ENCODE measurements at regions not wholly inside any gene's neighbourhood (a gene's known extent, or its start where the extent isn't known, plus 50 kb on each side); places are given as distances from the start of the nearest gene placed in this dataset.

- no peaks in the 10 kb centered on the region for H3K36me3 ChIP-seq (ENCODE audit: low read depth)
- H3K9me3 ChIP-seq (ENCODE audit: low read depth): no peaks in the 10 kb centered on the region
- no peak overlapping the region for H3K4me2 ChIP-seq (ENCODE audit: unreplicated experiment)
- no peak overlapping the region for H3K4me3 ChIP-seq
- WGBS, 2 experiments (ENCODE audit: low coverage in 1 of 2, low lambda C conversion rate in 2 of 2, missing lambda C conversion rate in 2 of 2): 80% methylated on average over 4 of the region's 4 CpGs
- H3F3A ChIP-seq (ENCODE audit: insufficient read depth): no peaks in the 10 kb centered on the region
- TF ChIP-seq EZH2 (IDR thresholded peaks at IDR 0.05; ENCODE audit: insufficient read depth, poor library complexity, severe bottlenecking) (no peak), EZH2phosphoT487 (IDR thresholded peaks at IDR 0.05; ENCODE audit: insufficient read depth, low read depth) (no peak)
- H2AFZ ChIP-seq: no peak overlapping the region
- peaks cover 11% of the 10 kb centered on the region for H3K4me1 ChIP-seq (ENCODE audit: insufficient read depth)
- in situ Hi-C loops (cut with MboI): no loop called here
- H3K9me2 ChIP-seq (ENCODE audit: insufficient read depth): no peaks in the 10 kb centered on the region
- no peak for DNase-seq
- H3K27me3 ChIP-seq (replicated peaks; ENCODE audit: insufficient read depth): peaks cover 13% of the 10 kb centered on the region
- no peak overlapping the region for H3K27ac ChIP-seq
- H4K20me1 ChIP-seq (ENCODE audit: insufficient read depth): no peaks in the 10 kb centered on the region
- no peak overlapping the region for H3K9ac ChIP-seq
- no peaks in the 10 kb centered on the region for H3K79me2 ChIP-seq (ENCODE audit: insufficient read depth)
These were observed 216.1 kb downstream of the HAUS1 start for GRCh38 chr18:46320297-46320696.

- DNase-seq: peak; percentile 70
- Histone ChIP-seq H4K20me1 (ENCODE audit: insufficient read depth) (no peaks in the 10 kb centered on the region), H3K79me2 (ENCODE audit: insufficient read depth) (no peaks in the 10 kb centered on the region), H3K4me3 (no peak overlapping the region), H3K9ac (no peak overlapping the region), H3K4me2 (ENCODE audit: unreplicated experiment) (peak overlapping the region; percentile 42), H3K27ac (no peak overlapping the region), H3K4me1 (ENCODE audit: insufficient read depth) (peaks cover 11% of the 10 kb centered on the region), H3K36me3 (ENCODE audit: low read depth) (no peaks in the 10 kb centered on the region), H3K9me3 (ENCODE audit: low read depth) (no peaks in the 10 kb centered on the region), H3K27me3 (replicated peaks; ENCODE audit: insufficient read depth) (peaks cover 13% of the 10 kb centered on the region), H3K9me2 (ENCODE audit: insufficient read depth) (no peaks in the 10 kb centered on the region), H2AFZ (peak overlapping the region; percentile 6; the same call in 1 of the 2 replicates), H3F3A (ENCODE audit: insufficient read depth) (no peaks in the 10 kb centered on the region)
- TF ChIP-seq EZH2phosphoT487 (IDR thresholded peaks at IDR 0.05; ENCODE audit: insufficient read depth, low read depth): no peak
- no peak for TF ChIP-seq EZH2 (IDR thresholded peaks at IDR 0.05; ENCODE audit: insufficient read depth, poor library complexity, severe bottlenecking)
- in situ Hi-C loops (cut with MboI): no loop called here
- WGBS, 2 experiments (ENCODE audit: low coverage in 1 of 2, low lambda C conversion rate in 2 of 2, missing lambda C conversion rate in 2 of 2): 59 to 64% methylated on average over 3 of the region's 3 CpGs
These were observed 216.9 kb downstream of the HAUS1 start for GRCh38 chr18:46320928-46321711.

- in situ Hi-C loops (cut with MboI): no loop called here
- no peak overlapping the region for H3K9ac ChIP-seq
- no peaks in the 10 kb centered on the region for H3K9me3 ChIP-seq (ENCODE audit: low read depth)
- no peak for DNase-seq
- WGBS, 2 experiments (ENCODE audit: low coverage in 1 of 2, low lambda C conversion rate in 2 of 2, missing lambda C conversion rate in 2 of 2): 74 to 76% methylated on average over 5 of the region's 5 CpGs
- peaks cover 6% of the 10 kb centered on the region; the same call in 1 of the 2 replicates for H3K27me3 ChIP-seq (replicated peaks; ENCODE audit: insufficient read depth)
- no peak overlapping the region for H3K4me2 ChIP-seq (ENCODE audit: unreplicated experiment)
- no peak overlapping the region for H3K4me3 ChIP-seq
- H2AFZ ChIP-seq: no peak overlapping the region
- H3F3A ChIP-seq (ENCODE audit: insufficient read depth): no peaks in the 10 kb centered on the region
- H3K36me3 ChIP-seq (ENCODE audit: low read depth): no peaks in the 10 kb centered on the region
- H4K20me1 ChIP-seq (ENCODE audit: insufficient read depth): no peaks in the 10 kb centered on the region
- H3K9me2 ChIP-seq (ENCODE audit: insufficient read depth): no peaks in the 10 kb centered on the region
- H3K79me2 ChIP-seq (ENCODE audit: insufficient read depth): no peaks in the 10 kb centered on the region
- H3K4me1 ChIP-seq (ENCODE audit: insufficient read depth): peaks cover 11% of the 10 kb centered on the region
- no peak for TF ChIP-seq EZH2 (IDR thresholded peaks at IDR 0.05; ENCODE audit: insufficient read depth, poor library complexity, severe bottlenecking)
- no peak for TF ChIP-seq EZH2phosphoT487 (IDR thresholded peaks at IDR 0.05; ENCODE audit: insufficient read depth, low read depth)
- no peak overlapping the region for H3K27ac ChIP-seq
These were observed 217.8 kb downstream of the HAUS1 start for GRCh38 chr18:46321955-46322354.

- H3K4me2 ChIP-seq (ENCODE audit: unreplicated experiment): no peak overlapping the region
- H2AFZ ChIP-seq: no peak overlapping the region
- in situ Hi-C loops (cut with MboI): no loop called here
- H3K9me2 ChIP-seq (ENCODE audit: insufficient read depth): no peaks in the 10 kb centered on the region
- TF ChIP-seq EZH2phosphoT487 (IDR thresholded peaks at IDR 0.05; ENCODE audit: insufficient read depth, low read depth): no peak
- TF ChIP-seq EZH2 (IDR thresholded peaks at IDR 0.05; ENCODE audit: insufficient read depth, poor library complexity, severe bottlenecking): no peak
- peaks cover 11% of the 10 kb centered on the region for H3K4me1 ChIP-seq (ENCODE audit: insufficient read depth)
- no peak overlapping the region for H3K9ac ChIP-seq
- H3F3A ChIP-seq (ENCODE audit: insufficient read depth): no peaks in the 10 kb centered on the region
- peaks cover 2% of the 10 kb centered on the region; the same call in 1 of the 2 replicates for H3K27me3 ChIP-seq (replicated peaks; ENCODE audit: insufficient read depth)
- H3K9me3 ChIP-seq (ENCODE audit: low read depth): no peaks in the 10 kb centered on the region
- no peaks in the 10 kb centered on the region for H3K36me3 ChIP-seq (ENCODE audit: low read depth)
- H3K27ac ChIP-seq: no peak overlapping the region
- no peak for DNase-seq
- no peaks in the 10 kb centered on the region for H3K79me2 ChIP-seq (ENCODE audit: insufficient read depth)
- 50 to 54% methylated on average over 13 of the region's 13 CpGs for WGBS, 2 experiments (ENCODE audit: low coverage in 1 of 2, low lambda C conversion rate in 2 of 2, missing lambda C conversion rate in 2 of 2)
- H4K20me1 ChIP-seq (ENCODE audit: insufficient read depth): no peaks in the 10 kb centered on the region
- H3K4me3 ChIP-seq: no peak overlapping the region
These were observed 218.3 kb downstream of the HAUS1 start for GRCh38 chr18:46322411-46322891.
